ENCODE measurements at regions not wholly inside any gene's neighbourhood (a gene's known extent, or its start where the extent isn't known, plus 50 kb on each side); places are given as distances from the start of the nearest gene placed in this dataset.
"Not testable (repeated sequence)": the region's sequence is repeated elsewhere in the genome, so short reads cannot be mapped to it uniquely, and the experiment has no call there.

DNA sequence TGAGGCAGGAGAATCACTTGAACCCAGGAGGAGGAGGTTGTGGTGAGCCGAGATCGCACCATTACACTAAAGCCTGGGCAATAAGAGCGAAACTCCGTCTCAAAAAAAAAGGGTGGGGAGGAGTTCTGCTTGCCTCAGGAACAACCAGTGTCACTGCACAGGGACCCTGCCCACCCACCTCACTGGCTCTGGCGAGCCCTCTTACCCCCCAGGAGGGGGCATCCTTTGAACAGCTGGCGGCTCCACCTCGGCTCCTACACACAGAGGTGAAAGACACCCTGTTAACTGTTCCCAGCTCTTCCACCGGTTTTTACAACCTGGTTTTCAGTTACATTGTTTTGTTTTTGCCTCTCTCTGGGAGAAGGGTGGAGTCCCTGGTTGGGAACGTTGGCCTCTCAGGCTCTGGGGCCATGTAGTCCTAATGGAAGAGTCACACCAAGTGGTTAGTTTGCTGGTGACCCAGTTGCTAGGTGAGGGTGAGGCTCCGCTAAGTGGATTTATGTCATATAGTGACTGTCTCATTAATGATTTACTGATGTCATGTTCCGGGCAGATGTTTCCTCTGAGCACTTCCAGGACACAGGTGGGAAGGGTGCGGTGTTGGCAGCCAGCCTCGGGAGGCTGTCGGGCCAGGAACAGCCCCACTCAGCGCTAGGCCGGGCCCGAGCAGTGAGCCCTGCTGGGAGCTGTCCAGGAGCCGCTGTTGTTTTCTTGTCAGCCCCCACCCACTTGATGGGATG lies 120.6 kb upstream of the TPTE start:
- H3K27me3 Mint-ChIP-seq (ENCODE audit: insufficient read depth, unreplicated experiment); H3K36me3 ChIP-seq (ENCODE audit: control insufficient read depth, insufficient read depth, low read length); H3K9me3 ChIP-seq; H3K27ac Mint-ChIP-seq (ENCODE audit: unreplicated experiment); H3K36me3 Mint-ChIP-seq (ENCODE audit: insufficient read depth, unreplicated experiment); POLR2A ChIA-PET; H3K4me1 Mint-ChIP-seq (ENCODE audit: low read depth, unreplicated experiment); H3K4me1 ChIP-seq; DNase-seq; CTCF ChIA-PET; H3K4me3 Mint-ChIP-seq (ENCODE audit: unreplicated experiment); intact Hi-C loops (cut with micrococcal nuclease; ENCODE audit: unreplicated experiment); H3K9me3 Mint-ChIP-seq (ENCODE audit: unreplicated experiment); BruUV-seq (replicated peaks); H3K27me3 ChIP-seq (replicated peaks; ENCODE audit: control insufficient read depth, insufficient read depth, low read length); H3K4me3 ChIP-seq (ENCODE audit: low read depth, low read length): not testable (repeated sequence)

DNA sequence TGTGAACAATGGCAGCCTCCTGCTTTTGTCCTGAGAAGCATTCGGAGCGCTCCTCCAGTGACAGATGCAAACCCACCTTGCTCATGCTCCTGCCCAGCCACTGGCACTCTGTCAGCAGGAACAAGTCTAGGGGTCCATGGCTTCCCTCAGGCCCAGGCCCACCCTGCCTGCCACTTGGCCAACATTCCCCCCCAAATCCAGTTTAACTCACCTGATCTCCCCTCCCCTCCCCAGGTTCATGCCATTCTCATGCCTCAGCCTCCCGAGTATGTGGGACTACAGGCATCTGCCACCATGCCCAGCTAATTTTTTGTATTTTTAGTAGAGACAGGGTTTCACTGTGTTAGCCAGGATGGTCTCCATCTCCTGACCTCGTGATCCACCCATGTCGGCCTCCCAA lies 118.9 kb upstream of the TPTE start:
- H3K9me3 ChIP-seq; CTCF ChIA-PET; H3K4me3 Mint-ChIP-seq (ENCODE audit: unreplicated experiment); H3K27ac Mint-ChIP-seq (ENCODE audit: unreplicated experiment); H3K4me1 ChIP-seq; DNase-seq; H3K27me3 ChIP-seq (replicated peaks; ENCODE audit: control insufficient read depth, insufficient read depth, low read length); H3K36me3 ChIP-seq (ENCODE audit: control insufficient read depth, insufficient read depth, low read length); H3K27me3 Mint-ChIP-seq (ENCODE audit: insufficient read depth, unreplicated experiment); H3K36me3 Mint-ChIP-seq (ENCODE audit: insufficient read depth, unreplicated experiment); intact Hi-C loops (cut with micrococcal nuclease; ENCODE audit: unreplicated experiment); BruUV-seq (replicated peaks); POLR2A ChIA-PET; H3K9me3 Mint-ChIP-seq (ENCODE audit: unreplicated experiment); H3K4me1 Mint-ChIP-seq (ENCODE audit: low read depth, unreplicated experiment); H3K4me3 ChIP-seq (ENCODE audit: low read depth, low read length): not testable (repeated sequence)

DNA sequence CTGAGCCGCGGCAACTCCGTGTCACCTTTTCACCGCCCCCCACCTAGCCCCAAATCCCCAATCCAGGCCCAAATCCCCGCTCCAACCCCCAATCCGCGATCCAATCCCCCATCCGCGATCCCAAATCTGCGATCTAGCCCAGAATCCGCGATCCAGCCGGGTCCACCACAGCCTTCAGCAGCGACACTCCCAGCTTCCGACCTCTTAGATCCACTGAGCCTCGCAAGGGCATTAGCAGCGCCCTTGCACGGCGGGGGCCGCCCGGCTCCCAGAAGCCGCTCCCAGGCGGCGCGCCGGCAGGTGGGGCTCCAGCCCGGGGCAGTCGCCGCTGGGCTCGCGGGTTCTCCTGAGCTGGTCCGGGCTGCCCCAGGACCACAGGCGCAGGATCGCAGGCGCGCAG lies 116.1 kb upstream of the TPTE start:
- intact Hi-C loops (cut with micrococcal nuclease; ENCODE audit: unreplicated experiment); POLR2A ChIA-PET: not testable (repeated sequence)

DNA sequence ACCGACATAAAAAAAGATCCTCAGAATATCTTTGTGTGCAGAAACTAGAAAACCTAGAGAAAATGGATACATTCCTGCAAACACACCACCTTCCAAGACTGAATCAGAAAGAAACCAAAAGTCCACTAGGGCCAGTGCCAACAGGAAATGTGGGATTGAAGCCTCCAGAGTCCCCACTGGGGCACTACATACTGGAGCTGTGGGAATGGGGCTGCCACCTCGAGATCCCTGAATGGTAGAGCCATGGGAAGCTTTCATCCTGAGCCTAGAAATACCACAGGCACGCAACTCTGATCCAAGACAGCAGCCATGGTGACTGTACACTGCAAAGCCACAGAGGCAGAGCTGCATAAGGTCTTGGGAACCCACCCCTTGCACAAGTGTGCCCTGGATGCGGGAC lies 111.6 kb upstream of the TPTE start:
- H3K9me3 Mint-ChIP-seq (ENCODE audit: unreplicated experiment); BruUV-seq (replicated peaks); H3K27me3 Mint-ChIP-seq (ENCODE audit: insufficient read depth, unreplicated experiment); H3K4me1 ChIP-seq; H3K4me1 Mint-ChIP-seq (ENCODE audit: low read depth, unreplicated experiment); CTCF ChIA-PET; H3K9me3 ChIP-seq; H3K27me3 ChIP-seq (replicated peaks; ENCODE audit: control insufficient read depth, insufficient read depth, low read length); H3K27ac Mint-ChIP-seq (ENCODE audit: unreplicated experiment); H3K36me3 Mint-ChIP-seq (ENCODE audit: insufficient read depth, unreplicated experiment); H3K36me3 ChIP-seq (ENCODE audit: control insufficient read depth, insufficient read depth, low read length); H3K4me3 Mint-ChIP-seq (ENCODE audit: unreplicated experiment); H3K4me3 ChIP-seq (ENCODE audit: low read depth, low read length); DNase-seq; POLR2A ChIA-PET; intact Hi-C loops (cut with micrococcal nuclease; ENCODE audit: unreplicated experiment): not testable (repeated sequence)

More for the DNA sequence above, 116.1 kb upstream of the TPTE start:
- H3K36me3 Mint-ChIP-seq (ENCODE audit: insufficient read depth, unreplicated experiment); H3K9me3 ChIP-seq; CTCF ChIA-PET; BruUV-seq (replicated peaks); H3K27ac Mint-ChIP-seq (ENCODE audit: unreplicated experiment); H3K4me1 ChIP-seq; H3K4me3 ChIP-seq (ENCODE audit: low read depth, low read length); H3K4me3 Mint-ChIP-seq (ENCODE audit: unreplicated experiment); H3K36me3 ChIP-seq (ENCODE audit: control insufficient read depth, insufficient read depth, low read length); H3K27me3 ChIP-seq (replicated peaks; ENCODE audit: control insufficient read depth, insufficient read depth, low read length); H3K4me1 Mint-ChIP-seq (ENCODE audit: low read depth, unreplicated experiment); H3K27me3 Mint-ChIP-seq (ENCODE audit: insufficient read depth, unreplicated experiment); H3K9me3 Mint-ChIP-seq (ENCODE audit: unreplicated experiment): not testable (repeated sequence)
- peak in 1 of 2 experiments; percentile 41 for DNase-seq

DNA sequence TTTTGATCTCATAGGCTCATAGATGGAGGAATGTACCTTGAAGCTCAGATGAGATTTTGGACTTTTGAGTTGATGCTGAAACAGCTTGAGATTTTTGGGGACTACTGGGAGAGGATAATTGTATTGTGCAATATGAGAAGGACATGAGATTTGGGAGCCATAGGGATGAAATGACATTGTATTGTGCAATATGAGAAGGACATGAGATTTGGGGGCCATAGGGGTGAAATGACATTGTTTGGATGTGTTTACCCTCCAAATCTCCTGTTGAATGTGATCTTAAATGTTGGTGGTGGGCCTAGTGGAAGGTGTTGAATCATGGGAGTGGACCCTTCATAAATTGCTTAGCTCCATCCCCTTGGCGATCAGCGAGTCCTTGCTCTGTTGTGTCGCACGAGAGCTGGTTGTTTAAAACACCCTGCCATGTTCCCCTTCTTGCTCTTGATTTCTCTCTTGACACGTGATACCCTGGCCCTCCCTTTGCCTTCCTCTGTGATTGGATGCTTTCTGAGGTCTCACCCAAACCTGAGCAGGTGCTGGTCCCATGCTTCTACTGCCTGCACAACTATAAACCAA lies 110.9 kb upstream of the TPTE start:
- BruUV-seq (replicated peaks); H3K4me1 ChIP-seq; H3K36me3 ChIP-seq (ENCODE audit: control insufficient read depth, insufficient read depth, low read length); H3K36me3 Mint-ChIP-seq (ENCODE audit: insufficient read depth, unreplicated experiment); H3K4me3 ChIP-seq (ENCODE audit: low read depth, low read length); intact Hi-C loops (cut with micrococcal nuclease; ENCODE audit: unreplicated experiment); CTCF ChIA-PET; H3K9me3 Mint-ChIP-seq (ENCODE audit: unreplicated experiment); POLR2A ChIA-PET; H3K27me3 Mint-ChIP-seq (ENCODE audit: insufficient read depth, unreplicated experiment); H3K4me1 Mint-ChIP-seq (ENCODE audit: low read depth, unreplicated experiment); H3K27ac Mint-ChIP-seq (ENCODE audit: unreplicated experiment); H3K27me3 ChIP-seq (replicated peaks; ENCODE audit: control insufficient read depth, insufficient read depth, low read length); DNase-seq; H3K4me3 Mint-ChIP-seq (ENCODE audit: unreplicated experiment): not testable (repeated sequence)
- H3K9me3 ChIP-seq = peaks cover 13% of the 10 kb centered on the region; the same call in 1 of the 2 replicates

DNA sequence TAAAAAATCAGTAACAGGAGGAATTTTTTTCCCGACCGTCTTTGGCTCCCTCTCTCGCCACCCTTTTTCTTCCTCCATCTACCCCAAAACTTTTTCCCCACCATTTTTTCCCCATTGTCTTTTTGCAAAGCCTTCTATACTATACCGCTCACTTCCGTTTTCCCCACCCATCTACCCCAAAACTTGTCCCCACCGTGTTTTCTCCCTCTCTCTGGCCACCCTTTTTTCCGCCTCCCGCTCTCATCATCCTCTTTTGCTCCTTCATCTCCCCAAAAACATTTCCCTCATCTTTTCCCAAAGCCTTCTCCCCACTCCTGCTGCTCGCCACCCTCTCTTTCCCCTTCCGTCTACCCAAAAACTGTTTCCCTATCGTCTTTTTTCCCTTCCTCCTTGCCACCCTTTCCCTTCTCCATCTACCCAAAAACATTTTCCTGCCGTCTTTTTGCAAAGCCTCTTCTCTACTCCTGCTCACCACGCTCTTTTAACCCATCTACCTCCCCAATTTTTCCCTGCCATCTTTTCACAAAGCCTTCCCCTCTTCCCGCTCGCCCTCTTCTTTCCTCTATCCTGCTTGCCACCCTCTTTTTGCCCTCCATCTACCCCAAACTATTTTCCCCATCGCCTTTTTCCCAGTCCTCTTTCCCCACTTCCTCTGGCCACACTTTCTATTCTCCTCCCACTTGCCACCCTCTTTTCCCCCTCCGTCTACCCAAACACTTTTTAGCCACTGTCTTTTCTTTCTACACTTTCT lies 109.4 kb upstream of the TPTE start:
- H3K36me3 Mint-ChIP-seq (ENCODE audit: insufficient read depth, unreplicated experiment); H3K36me3 ChIP-seq (ENCODE audit: control insufficient read depth, insufficient read depth, low read length); DNase-seq; H3K4me1 Mint-ChIP-seq (ENCODE audit: low read depth, unreplicated experiment); BruUV-seq (replicated peaks); intact Hi-C loops (cut with micrococcal nuclease; ENCODE audit: unreplicated experiment); H3K27ac Mint-ChIP-seq (ENCODE audit: unreplicated experiment); H3K4me1 ChIP-seq; H3K4me3 ChIP-seq (ENCODE audit: low read depth, low read length); H3K27me3 ChIP-seq (replicated peaks; ENCODE audit: control insufficient read depth, insufficient read depth, low read length); H3K4me3 Mint-ChIP-seq (ENCODE audit: unreplicated experiment); H3K9me3 Mint-ChIP-seq (ENCODE audit: unreplicated experiment); H3K27me3 Mint-ChIP-seq (ENCODE audit: insufficient read depth, unreplicated experiment); POLR2A ChIA-PET; CTCF ChIA-PET: not testable (repeated sequence)
- peaks cover 15% of the 10 kb centered on the region; the same call in 1 of the 2 replicates for H3K9me3 ChIP-seq

DNA sequence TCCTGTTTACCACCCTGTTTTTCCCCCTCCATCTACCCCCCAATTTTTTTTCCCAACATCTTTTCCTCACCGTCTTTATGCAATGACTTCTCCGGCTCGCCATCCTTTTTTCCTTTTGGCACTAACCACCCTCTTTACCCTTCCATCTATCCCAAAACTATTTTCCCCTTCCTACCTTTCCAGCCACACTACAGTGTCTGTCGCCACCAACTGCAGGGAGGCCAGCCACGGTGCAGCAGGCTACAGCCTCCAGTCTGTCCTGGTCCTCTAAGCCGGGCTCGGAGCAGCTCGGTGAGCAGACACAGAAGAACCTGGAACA lies 108.5 kb upstream of the TPTE start:
- H3K36me3 ChIP-seq (ENCODE audit: control insufficient read depth, insufficient read depth, low read length); DNase-seq; H3K4me3 ChIP-seq (ENCODE audit: low read depth, low read length); H3K27me3 ChIP-seq (replicated peaks; ENCODE audit: control insufficient read depth, insufficient read depth, low read length); intact Hi-C loops (cut with micrococcal nuclease; ENCODE audit: unreplicated experiment); H3K36me3 Mint-ChIP-seq (ENCODE audit: insufficient read depth, unreplicated experiment); H3K4me3 Mint-ChIP-seq (ENCODE audit: unreplicated experiment); POLR2A ChIA-PET; H3K4me1 ChIP-seq; CTCF ChIA-PET; H3K27ac Mint-ChIP-seq (ENCODE audit: unreplicated experiment); H3K27me3 Mint-ChIP-seq (ENCODE audit: insufficient read depth, unreplicated experiment); H3K9me3 Mint-ChIP-seq (ENCODE audit: unreplicated experiment); H3K4me1 Mint-ChIP-seq (ENCODE audit: low read depth, unreplicated experiment); BruUV-seq (replicated peaks): not testable (repeated sequence)
- peaks cover 17% of the 10 kb centered on the region; the same call in 1 of the 2 replicates for H3K9me3 ChIP-seq
